Suprapubic skin (tissue), 4 donors: ENCODE measurements at regions not wholly inside any gene's neighbourhood (a gene's known extent, or its start where the extent isn't known, plus 50 kb on each side); places are given as distances from the start of the nearest gene placed in this dataset.

Source experiments
- CTCF ChIP-seq, 2 donors: fragments of 200-600 bp in 1 of 2; fragments of 450-650 bp in 1 of 2; sonication (generic) in 1 of 2; IDR thresholded peaks; one replicate each; pipeline ENCODE4 v1.5.1; 2016 to 2019; ENCODE audit warnings: antibody characterized with exemption in 2 of 2, mild to moderate bottlenecking in 1 of 2, moderate library complexity in 1 of 2
- EP300 ChIP-seq: sonication (generic); formaldehyde crosslinking; IDR thresholded peaks from one replicate; pipeline ENCODE4 v1.6.1; 2017; ENCODE audit warnings: antibody characterized with exemption
- POLR2A ChIP-seq, 2 donors: fragments of 450-650 bp; IDR thresholded peaks; one replicate each; pipeline ENCODE4 v1.6.1; 2017; ENCODE audit warnings: antibody characterized with exemption in 2 of 2, mild to moderate bottlenecking in 2 of 2, moderate library complexity in 2 of 2
- POLR2AphosphoS5 ChIP-seq, 3 donors: sonication (generic); formaldehyde crosslinking; IDR thresholded peaks; one replicate each; pipeline ENCODE4 v1.6.1; 2017; ENCODE audit warnings: antibody characterized with exemption in 3 of 3

GRCh38 chr3:107920538-107920937 lies 170.3 kb downstream of the CD47 start:
- TF ChIP-seq POLR2A (IDR thresholded peaks at IDR 0.05) (no peak), CTCF (IDR thresholded peaks at IDR 0.05) (no peak), EP300 (no peak), POLR2AphosphoS5 (IDR thresholded peaks at IDR 0.05) (no peak)
